Adipose tissue (tissue), 3 donors: ENCODE measurements at regions not wholly inside any gene's neighbourhood (a gene's known extent, or its start where the extent isn't known, plus 50 kb on each side); places are given as distances from the start of the nearest gene placed in this dataset.

Experiments
- H3K27ac ChIP-seq: one replicate; pipeline ENCODE4 v1.5.1; 2013; ENCODE audit warnings: low read depth, low read length
- WGBS, 3 donors: extraction: QIAGEN DNeasy Blood & Tissue Kit; methylation state at CpG; one replicate each; pipeline ENCODE4 v1.1.7; 2013; 5-methylcytosine and 5-hydroxymethylcytosine counted together
- donor health status: healthy with polysubstance abuse.
- donor health status: Bipolar disorder and iron deficiency.
- donor health status: healthy.

- no peak overlapping the region for H3K27ac ChIP-seq
- 70 to 84% (median 82%) methylated on average over 3 of the region's 3 CpGs for WGBS, 3 donors
Observed at GRCh38 chr9:14031810-14032209, 282.1 kb downstream of the NFIB start.

GRCh38 chr9:14031060-14031414, 282.9 kb downstream of the NFIB start:
- 43 to 60% (median 54%) methylated on average over 7 of the region's 7 CpGs for WGBS, 3 donors
- H3K27ac ChIP-seq: no peak overlapping the region

- no peak overlapping the region for H3K27ac ChIP-seq
- WGBS, 3 donors: 36 to 47% (median 38%) methylated on average over 7 of the region's 7 CpGs
Observed at GRCh38 chr9:14030375-14031059, 283.4 kb downstream of the NFIB start.

DNA sequence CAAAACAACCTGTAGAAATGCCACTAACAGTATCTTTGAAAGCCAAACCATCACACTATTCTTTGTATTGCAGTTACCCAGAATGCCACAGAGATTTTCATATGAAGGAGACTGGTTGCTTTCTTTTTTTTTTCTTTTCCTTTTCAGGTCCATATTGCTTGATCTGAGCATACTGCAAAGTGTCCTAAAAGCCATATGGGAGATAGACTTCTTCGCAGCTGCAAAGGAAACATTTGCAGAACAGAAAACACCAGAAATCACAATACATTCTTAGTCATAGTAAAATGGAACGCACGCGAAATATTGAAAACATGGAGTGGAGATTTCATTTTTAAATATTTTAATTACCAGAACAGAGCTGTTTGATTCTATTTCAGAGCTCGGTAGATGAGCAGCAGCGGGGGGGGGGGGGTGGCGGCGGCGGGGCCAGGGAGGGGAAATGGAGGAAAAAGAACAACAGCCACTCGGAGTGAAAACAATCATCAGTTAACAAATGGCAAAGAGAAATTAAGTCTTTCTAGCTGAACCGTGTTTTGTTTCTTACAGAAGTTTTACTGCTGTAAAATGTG, 284.1 kb downstream of the NFIB start:
- WGBS, 3 donors: 38 to 48% (median 41%) methylated on average over 9 to 11 of the region's 11 CpGs
- H3K27ac ChIP-seq: no peak overlapping the region

- 19 to 55% (median 42%) methylated on average over 4 of the region's 4 CpGs for whole genome bisulfite sequencing, 3 donors
- no peak overlapping the region for H3K27ac ChIP-seq
Observed at GRCh38 chr9:14027116-14027800, 286.7 kb downstream of the NFIB start.

DNA sequence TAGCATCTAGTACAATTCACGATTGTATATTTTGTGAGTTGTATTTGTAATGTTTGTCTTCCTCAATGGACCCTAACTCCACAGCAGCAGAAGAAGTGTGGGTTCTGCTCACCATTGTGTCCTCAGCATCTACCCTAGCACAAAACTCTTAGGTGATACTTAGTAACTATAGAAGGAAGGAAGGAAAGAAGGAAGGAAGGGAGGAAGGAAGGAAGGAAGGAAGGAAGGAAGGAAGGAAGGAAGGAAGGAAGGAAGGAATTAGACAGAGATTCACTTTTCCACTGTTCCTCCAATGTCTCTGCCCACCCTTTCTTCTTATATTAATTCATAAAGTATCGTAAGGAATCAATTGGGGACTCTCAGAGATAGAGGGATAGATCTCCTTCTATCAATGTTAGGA, 288.2 kb downstream of the NFIB start:
- no peak overlapping the region for H3K27ac ChIP-seq
- 39 to 81% (median 42%) methylated on average over 2 of the region's 2 CpGs for WGBS, 3 donors

DNA sequence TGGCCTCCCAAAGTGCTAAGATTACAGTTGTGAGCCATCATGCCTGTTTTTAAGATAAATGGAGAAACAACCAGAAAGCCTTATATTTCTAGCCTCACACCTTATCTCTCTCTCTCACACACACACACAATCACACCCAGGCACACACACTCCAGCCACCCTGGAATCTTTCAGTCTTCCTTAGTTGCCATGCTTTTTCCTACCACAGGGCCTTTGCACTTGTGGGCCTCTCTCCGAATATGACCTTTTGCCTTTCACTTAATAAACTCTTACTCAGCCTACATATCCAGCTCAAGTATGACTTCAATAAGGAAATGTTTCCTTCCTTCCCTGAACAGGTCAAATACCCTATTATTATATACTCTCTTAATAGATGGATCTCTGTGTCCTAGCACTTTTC, 290.7 kb downstream of the NFIB start:
- WGBS, 3 donors: 91 to 100% (median 95%) methylated on average over 1 of the region's 1 CpG
- H3K27ac ChIP-seq: no peak overlapping the region

- H3K27ac ChIP-seq: no peak overlapping the region
- WGBS, 3 donors: 62 to 91% (median 63%) methylated on average over 3 of the region's 3 CpGs
Observed at GRCh38 chr9:14021871-14022525, 291.9 kb downstream of the NFIB start.

GRCh38 chr9:14018081-14018480, 295.9 kb downstream of the NFIB start:
- WGBS, 3 donors: 44 to 67% (median 61%) methylated on average over 2 of the region's 2 CpGs

GRCh38 chr9:14014744-14015143, 299.2 kb downstream of the NFIB start:
- H3K27ac ChIP-seq: no peak overlapping the region

More at GRCh38 chr9:14018081-14018480, 295.9 kb downstream of the NFIB start:
- H3K27ac ChIP-seq: no peak overlapping the region

DNA sequence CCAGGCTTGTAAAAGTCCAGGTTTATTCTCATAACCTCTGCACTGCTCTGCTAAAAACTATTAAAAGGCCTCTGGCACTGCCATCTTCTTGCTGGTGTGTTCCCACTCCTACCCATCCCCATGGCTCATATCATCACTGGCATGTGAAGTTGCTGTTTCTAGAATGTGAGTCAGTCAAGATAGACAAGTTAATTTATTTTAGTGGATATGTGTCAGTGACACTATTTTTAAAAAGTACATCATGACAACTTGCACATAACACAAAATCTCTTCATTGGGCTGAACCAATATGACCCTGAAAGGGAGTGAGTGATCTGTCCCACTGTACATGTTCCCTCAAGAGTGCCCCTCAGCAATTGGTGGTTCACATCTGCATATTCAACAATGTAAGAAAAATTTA, 299.7 kb downstream of the NFIB start:
- H3K27ac ChIP-seq: no peak overlapping the region

DNA sequence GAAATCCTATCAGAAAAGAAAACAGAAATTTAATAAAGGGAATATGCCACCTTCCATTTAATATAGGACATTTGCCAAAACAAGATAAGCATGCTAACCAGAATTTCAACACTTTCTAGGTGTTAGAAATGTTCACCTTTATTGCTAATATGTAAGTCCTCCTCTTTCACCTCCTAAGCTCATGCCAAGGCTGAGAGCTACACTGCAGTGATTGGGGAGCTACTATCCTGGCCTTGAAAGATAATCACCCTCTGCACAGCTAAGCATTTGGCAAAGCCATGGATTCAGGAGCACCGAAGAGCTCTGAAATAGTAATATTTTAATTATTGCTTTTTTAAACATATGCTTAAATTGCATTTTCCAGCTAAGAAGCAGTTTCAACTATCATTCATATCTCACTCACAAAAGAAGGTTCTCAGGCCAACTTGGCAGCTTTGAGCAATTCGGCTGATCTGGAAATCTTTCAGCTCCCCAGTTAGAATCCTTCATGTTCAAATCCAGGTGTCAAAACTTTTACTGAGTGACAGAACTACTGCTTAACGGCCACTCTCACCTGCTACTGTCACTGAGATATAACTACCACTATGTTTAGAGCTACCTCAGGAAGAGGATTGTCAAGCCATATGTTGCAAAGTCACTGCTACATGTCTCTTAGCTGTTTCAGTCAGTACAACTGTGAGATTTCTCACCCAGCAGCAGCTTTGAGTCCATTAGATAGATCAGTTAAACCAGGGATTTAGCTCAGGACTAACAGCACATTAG, 302.0 kb downstream of the NFIB start:
- H3K27ac ChIP-seq: no peak overlapping the region
- WGBS, 3 donors: 37 to 60% (median 46%) methylated on average over 3 of the region's 3 CpGs

DNA sequence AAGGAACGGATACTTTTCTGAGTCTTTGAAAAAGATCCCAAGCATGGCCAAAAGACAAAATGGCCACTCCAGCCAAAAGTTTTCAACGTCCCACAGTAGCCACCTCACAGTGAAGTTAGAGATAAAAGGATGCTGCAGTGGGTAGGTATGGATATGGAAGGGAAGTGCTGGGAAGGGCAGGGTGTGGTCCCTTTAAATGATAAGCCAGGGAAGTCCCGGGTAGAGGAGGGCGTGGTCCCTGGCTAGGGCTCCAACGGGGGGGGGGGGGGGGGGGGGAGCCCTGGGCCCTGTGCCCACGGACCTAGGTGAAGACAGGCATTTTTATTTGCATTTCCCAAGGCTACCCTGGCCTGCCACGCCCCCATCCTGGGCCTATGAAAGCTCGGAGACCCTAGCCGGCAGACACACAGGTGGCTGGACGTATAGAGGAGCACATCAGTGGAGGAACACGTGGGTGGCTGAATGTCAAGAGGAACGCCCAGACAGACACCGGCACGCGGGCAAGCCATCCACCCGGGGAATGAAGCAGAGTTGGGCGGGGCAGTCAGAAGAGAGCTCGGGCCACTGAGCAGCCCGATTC, 306.7 kb downstream of the NFIB start:
- no peak overlapping the region for H3K27ac ChIP-seq
- WGBS, 3 donors: 79 to 82% (median 81%) methylated on average over 16 to 18 of the region's 19 CpGs

- no peak overlapping the region for H3K27ac ChIP-seq
- WGBS, 3 donors: 74 to 82% (median 81%) methylated on average over 10 of the region's 10 CpGs
Observed at GRCh38 chr9:14006386-14007187, 307.4 kb downstream of the NFIB start.

DNA sequence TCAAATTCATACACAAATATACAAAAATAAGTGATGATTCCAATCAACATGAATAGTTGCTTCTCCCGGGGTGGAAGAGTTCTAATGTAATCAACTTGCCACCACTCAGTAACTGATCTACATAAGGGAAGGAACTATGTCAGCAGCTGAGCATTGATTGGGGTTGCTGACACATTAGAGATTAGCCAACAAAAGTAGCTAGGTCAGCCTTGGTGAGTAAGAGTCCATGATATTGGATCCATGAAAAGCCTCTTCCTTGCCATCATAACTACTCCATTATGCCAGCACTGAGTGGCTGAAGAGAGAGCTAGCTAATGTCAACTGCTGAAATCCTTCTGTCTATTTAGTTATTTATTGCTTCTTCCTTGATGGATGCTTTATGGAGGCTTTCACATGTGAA, 309.8 kb downstream of the NFIB start:
- 84 to 90% (median 87%) methylated on average over 1 of the region's 1 CpG for WGBS, 3 donors

GRCh38 chr9:13994240-13994639, 319.7 kb downstream of the NFIB start:
- WGBS, 3 donors: 68 to 78% (median 74%) methylated on average over 3 of the region's 3 CpGs
- no peak overlapping the region for H3K27ac ChIP-seq

More for the DNA sequence above, 309.8 kb downstream of the NFIB start:
- H3K27ac ChIP-seq: no peak overlapping the region

DNA sequence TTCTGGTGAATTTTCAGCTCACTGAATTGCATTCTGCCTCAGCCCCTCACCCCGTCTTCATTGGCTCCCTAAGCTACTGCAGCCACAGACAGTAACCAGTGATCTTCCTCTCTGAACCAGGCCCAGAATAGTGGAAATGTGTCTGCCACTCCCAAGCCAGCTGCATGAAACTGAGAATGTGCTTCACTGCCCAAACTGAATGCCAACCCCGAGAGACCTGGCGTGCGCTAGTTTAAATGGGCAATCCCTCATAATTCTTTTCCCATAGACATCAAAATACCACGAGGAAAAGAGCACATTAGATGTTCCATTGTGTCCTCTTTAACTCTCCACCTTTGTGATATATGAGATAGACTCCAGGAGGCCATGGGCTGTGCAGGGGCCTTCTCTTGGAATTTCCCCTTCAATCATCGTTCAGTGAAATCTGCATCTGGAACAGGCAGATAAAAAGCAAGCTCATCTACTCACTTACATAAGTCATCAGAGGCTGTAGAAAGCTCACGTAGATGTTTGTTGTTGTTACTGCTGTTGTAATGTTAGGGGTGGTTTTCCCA, 320.2 kb downstream of the NFIB start:
- H3K27ac ChIP-seq: no peak overlapping the region
- WGBS, 3 donors: 61 to 76% (median 64%) methylated on average over 7 of the region's 7 CpGs
